SK-N-MC (cell line): ENCODE measurements at regions not wholly inside any gene's neighbourhood (a gene's known extent, or its start where the extent isn't known, plus 50 kb on each side); places are given as distances from the start of the nearest gene placed in this dataset.

ENCODE experiments used
- EZH2 ChIP-seq: fragments of 200-600 bp; sonication (generic); IDR thresholded peaks from one replicate; pipeline ENCODE4 v1.6.1; 2017; ENCODE audit warnings: antibody characterized with exemption
- FOXP2 ChIP-seq: optimal IDR thresholded peaks from 2 replicates; pipeline ENCODE3; 2011; ENCODE audit warnings: mild to moderate bottlenecking, moderate library complexity; ENCODE audit not compliant: insufficient read depth; ENCODE audit errors: extremely low read length, control extremely low read depth
- POLR2AphosphoS5 ChIP-seq: IDR thresholded peaks from 2 replicates; pipeline ENCODE4 v1.6.1; 2012; ENCODE audit warnings: mild to moderate bottlenecking, low read depth, low read length, borderline replicate concordance

DNA sequence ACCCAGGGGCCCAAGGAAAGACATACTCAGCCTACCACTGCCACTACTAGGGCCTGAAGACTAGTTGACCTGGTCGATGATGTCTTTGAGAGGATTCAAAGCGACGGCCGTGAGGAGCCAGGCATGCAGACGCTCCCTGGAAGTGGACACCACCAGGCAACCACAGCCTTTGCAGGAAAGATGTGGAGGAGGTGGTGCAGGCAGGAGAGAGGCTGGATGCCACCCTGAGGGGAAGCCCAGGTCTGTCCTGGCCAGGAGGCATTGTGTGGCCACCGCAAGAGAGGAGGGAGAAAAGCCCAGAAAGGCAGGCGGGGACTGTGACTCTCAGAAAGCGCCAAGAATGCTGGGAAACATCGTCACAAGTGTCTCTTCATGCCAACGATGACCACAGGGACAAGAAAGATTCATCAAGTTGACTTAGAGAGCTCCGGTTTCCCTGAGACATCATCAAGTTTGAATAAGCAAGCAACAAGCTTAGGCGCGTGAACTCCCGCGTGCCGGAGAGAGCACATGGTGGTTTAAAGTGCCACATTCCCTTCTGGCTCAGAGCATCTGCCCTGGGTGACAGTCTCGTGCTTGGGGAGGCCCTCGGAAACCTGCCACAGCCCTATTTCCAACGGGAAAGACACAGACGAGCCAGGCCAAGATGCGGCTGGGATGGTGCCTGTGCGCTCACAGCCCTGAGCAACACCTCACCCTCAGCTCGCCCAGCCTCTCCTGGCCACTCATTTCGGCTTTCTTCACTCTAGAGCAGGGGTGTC lies 464.5 kb upstream of the SALL3 start:
- TF ChIP-seq POLR2AphosphoS5 (no peak), EZH2 (no peak), FOXP2 (no peak)
